HepG2 (cell line): ENCODE measurements at regions not wholly inside any gene's neighbourhood (a gene's known extent, or its start where the extent isn't known, plus 50 kb on each side); places are given as distances from the start of the nearest gene placed in this dataset.

Experiments used
- CBX5 ChIP-seq: sonication (generic); formaldehyde crosslinking; IDR thresholded peaks from 2 replicates; pipeline ENCODE4 v1.4.0; 2020; ENCODE audit warnings: missing genetic modification reagents, borderline replicate concordance
- GATAD1 ChIP-seq: IDR thresholded peaks from 2 replicates; pipeline ENCODE4 v1.6.1; 2016; ENCODE audit warnings: missing genetic modification reagents, missing compliant biosample characterization
- IRX3 ChIP-seq: sonication (generic); formaldehyde crosslinking; IDR thresholded peaks from 2 replicates; pipeline ENCODE4 v1.8.1; 2023; ENCODE audit warnings: mild to moderate bottlenecking, low read depth, missing genetic modification reagents, borderline replicate concordance
- NCOA5 ChIP-seq: sonication (generic); formaldehyde crosslinking; IDR thresholded peaks from 2 replicates; pipeline ENCODE4 v1.4.0; 2020; ENCODE audit warnings: missing genetic modification reagents
- SRF ChIP-seq: IDR thresholded peaks from 2 replicates; pipeline ENCODE4 v1.6.1; 2011; ENCODE audit warnings: mild to moderate bottlenecking, low read depth, low read length, moderate library complexity
- ZNF274 ChIP-seq: sonication (generic); formaldehyde crosslinking; IDR thresholded peaks from 2 replicates; pipeline ENCODE4 v1.5.1; 2020; ENCODE audit warnings: mild to moderate bottlenecking, missing genetic modification reagents
- ZNF740 ChIP-seq: sonication (generic); formaldehyde crosslinking; IDR thresholded peaks from 2 replicates; pipeline ENCODE4 v1.4.0; 2020; ENCODE audit warnings: missing genetic modification reagents
- TF ChIP-seq, protein P1 (sequence below): sonication (generic); formaldehyde crosslinking; IDR thresholded peaks from 2 replicates; pipeline ENCODE4 v1.4.0; 2020; ENCODE audit warnings: missing genetic modification reagents, borderline replicate concordance

- TF ChIP-seq ZNF274 (CRISPR knock-in tag) (no peak), CBX5 (CRISPR knock-in tag) (no peak), SRF (no peak), GATAD1 (CRISPR knock-in tag) (no peak), IRX3 (CRISPR knock-in tag) (no peak), NCOA5 (CRISPR knock-in tag) (no peak), ZNF740 (CRISPR knock-in tag) (no peak)
- TF ChIP-seq, protein P1, sequence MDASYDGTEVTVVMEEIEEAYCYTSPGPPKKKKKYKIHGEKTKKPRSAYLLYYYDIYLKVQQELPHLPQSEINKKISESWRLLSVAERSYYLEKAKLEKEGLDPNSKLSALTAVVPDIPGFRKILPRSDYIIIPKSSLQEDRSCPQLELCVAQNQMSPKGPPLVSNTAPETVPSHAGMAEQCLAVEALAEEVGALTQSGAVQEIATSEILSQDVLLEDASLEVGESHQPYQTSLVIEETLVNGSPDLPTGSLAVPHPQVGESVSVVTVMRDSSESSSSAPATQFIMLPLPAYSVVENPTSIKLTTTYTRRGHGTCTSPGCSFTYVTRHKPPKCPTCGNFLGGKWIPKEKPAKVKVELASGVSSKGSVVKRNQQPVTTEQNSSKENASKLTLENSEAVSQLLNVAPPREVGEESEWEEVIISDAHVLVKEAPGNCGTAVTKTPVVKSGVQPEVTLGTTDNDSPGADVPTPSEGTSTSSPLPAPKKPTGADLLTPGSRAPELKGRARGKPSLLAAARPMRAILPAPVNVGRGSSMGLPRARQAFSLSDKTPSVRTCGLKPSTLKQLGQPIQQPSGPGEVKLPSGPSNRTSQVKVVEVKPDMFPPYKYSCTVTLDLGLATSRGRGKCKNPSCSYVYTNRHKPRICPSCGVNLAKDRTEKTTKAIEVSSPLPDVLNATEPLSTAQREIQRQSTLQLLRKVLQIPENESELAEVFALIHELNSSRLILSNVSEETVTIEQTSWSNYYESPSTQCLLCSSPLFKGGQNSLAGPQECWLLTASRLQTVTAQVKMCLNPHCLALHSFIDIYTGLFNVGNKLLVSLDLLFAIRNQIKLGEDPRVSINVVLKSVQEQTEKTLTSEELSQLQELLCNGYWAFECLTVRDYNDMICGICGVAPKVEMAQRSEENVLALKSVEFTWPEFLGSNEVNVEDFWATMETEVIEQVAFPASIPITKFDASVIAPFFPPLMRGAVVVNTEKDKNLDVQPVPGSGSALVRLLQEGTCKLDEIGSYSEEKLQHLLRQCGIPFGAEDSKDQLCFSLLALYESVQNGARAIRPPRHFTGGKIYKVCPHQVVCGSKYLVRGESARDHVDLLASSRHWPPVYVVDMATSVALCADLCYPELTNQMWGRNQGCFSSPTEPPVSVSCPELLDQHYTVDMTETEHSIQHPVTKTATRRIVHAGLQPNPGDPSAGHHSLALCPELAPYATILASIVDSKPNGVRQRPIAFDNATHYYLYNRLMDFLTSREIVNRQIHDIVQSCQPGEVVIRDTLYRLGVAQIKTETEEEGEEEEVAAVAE (CRISPR knock-in tag): no peak
These were observed 291.0 kb upstream of the EPHA3 start for GRCh38 chr3:88816445-88816844.
